ENCODE measurements at regions not wholly inside any gene's neighbourhood (a gene's known extent, or its start where the extent isn't known, plus 50 kb on each side); places are given as distances from the start of the nearest gene placed in this dataset.

DNA sequence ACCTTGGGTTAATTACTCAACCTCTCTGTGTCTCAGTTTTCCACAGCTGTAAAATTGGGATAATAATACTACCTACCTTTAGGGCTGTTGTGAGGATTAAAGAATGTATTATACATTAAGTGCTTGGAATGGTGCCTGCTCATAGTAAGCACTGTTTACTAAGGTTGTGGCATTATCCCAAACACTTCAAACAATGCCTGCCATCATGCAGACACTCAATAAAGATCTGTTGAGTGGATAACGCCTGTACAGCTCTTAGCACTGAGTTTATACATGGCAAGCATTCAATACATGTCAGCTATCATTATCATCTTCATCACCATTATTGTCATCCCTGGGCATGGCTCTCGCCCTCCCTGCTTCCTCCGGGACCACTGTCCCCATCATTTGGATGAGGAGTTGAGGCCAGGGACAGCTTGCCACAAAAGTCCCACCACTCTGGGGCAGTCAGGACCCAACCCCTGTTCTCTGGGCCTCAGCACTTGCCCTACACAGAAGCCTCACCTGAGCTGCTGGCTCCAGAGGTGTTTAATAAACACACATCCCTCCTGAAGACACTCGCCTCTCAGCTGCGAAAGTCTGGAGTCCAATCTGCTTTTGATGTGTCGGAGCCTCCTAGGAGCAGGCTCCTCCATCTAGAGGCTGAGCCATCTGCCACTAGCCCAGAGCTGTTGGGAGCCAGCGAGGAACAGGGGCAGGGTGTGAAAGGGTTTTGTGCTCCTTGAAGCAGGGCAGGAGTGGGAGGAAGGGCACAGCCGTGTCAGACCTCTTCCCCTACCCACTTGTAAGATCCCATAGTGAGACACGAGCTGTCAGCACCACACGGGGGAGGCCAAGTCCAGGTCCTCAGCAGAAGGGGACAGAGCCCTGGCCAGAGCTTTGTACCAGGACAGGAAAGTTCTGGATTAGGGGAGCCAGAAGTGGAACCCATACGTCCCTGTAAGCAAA is 80.9 kb upstream of the ZC3H12A start:
- peaks cover 44% of the 10 kb centered on the region for H3K27me3 Mint-ChIP-seq

DNA sequence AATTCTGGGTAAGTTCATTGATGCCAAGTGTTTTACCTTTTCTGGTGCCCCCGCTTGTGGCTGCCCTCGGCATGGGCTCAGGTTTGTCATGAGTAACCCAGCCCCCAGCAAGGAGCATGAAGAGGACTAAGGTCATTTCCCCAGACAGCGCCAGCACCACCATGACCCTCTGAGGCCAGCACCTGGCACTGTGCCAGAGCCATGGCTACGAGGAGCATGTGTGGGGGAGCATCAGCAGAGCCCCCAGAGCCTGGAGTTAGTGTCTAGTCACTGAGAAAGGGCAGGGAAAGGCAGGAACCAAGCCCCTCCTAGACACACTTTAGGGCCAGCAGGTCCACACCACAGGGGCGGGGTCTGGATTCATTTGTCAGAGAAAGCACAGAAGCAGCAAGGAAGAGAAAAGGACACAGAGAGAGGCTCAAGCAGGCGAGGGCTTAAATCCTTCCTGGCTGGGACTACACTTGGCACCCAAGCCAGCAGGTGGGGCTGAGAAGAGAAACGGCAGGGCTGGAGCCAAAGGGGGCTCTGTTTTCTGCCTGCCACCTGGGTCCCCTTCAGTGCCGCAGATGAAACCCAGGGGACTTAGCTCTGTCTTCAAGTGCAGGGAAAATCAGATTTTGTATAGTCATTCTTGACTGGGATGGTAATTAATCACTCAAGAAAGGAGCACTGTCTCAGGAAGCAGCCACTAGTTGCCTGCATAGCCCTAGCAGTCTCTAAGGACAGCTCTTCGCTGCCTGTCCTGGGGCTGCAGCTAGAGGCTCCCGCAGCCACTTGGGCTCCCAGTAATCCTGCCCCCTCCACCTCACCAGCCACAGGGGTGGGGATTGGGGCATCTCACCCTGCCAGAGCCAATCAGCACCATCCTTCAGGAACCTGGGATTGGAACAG is 79.6 kb upstream of the ZC3H12A start:
- Mint-ChIP-seq H3K9me3 (ENCODE audit: low read depth) (no peaks in the 10 kb centered on the region), H3K27ac (no peak overlapping the region)

More for the DNA sequence above, 80.9 kb upstream of the ZC3H12A start:
- no peak overlapping the region for H3K27ac Mint-ChIP-seq
- TF ChIP-seq, protein P1, sequence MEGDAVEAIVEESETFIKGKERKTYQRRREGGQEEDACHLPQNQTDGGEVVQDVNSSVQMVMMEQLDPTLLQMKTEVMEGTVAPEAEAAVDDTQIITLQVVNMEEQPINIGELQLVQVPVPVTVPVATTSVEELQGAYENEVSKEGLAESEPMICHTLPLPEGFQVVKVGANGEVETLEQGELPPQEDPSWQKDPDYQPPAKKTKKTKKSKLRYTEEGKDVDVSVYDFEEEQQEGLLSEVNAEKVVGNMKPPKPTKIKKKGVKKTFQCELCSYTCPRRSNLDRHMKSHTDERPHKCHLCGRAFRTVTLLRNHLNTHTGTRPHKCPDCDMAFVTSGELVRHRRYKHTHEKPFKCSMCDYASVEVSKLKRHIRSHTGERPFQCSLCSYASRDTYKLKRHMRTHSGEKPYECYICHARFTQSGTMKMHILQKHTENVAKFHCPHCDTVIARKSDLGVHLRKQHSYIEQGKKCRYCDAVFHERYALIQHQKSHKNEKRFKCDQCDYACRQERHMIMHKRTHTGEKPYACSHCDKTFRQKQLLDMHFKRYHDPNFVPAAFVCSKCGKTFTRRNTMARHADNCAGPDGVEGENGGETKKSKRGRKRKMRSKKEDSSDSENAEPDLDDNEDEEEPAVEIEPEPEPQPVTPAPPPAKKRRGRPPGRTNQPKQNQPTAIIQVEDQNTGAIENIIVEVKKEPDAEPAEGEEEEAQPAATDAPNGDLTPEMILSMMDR (IDR thresholded peaks at IDR 0.05; ENCODE audit: unreplicated experiment), result no peak
- H3K36me3 Mint-ChIP-seq (ENCODE audit: insufficient read depth), result no peaks in the 10 kb centered on the region
- no peaks in the 10 kb centered on the region for H3K9me3 Mint-ChIP-seq (ENCODE audit: low read depth)
- no peak for DNase-seq (ENCODE audit: low spot score, unreplicated experiment)
- no peak overlapping the region for H3K4me3 Mint-ChIP-seq (ENCODE audit: low read depth)
- no peaks in the 10 kb centered on the region for H3K4me1 Mint-ChIP-seq (ENCODE audit: low read depth)

DNA sequence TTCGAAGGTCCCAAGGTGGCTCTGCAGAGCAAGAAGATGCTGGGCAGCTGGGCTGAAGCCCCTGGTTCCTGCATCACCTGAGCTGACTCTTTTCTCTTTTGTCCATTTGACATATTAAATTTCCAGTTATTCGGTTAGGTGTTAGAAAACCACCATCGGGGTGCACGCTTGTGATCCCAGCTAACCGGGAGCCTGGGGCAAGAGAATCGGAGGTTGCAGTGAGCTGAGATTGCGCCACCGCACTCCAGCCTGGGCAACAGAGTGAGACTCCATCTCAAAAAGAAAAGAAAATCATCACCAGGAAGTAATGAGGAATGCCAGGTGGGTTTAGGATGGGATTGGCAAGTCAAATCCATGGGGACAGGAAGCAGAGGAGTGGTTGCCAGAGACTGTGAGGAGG is 76.3 kb upstream of the ZC3H12A start:
- Mint-ChIP-seq H3K4me1 (ENCODE audit: low read depth) (no peaks in the 10 kb centered on the region), H3K27ac (no peak overlapping the region), H3K4me3 (ENCODE audit: low read depth) (no peak overlapping the region), H3K9me3 (ENCODE audit: low read depth) (no peaks in the 10 kb centered on the region), H3K36me3 (ENCODE audit: insufficient read depth) (no peaks in the 10 kb centered on the region), H3K27me3 (peaks cover 55% of the 10 kb centered on the region)
- no peak for DNase-seq (ENCODE audit: low spot score, unreplicated experiment)
- TF ChIP-seq, protein P1 (IDR thresholded peaks at IDR 0.05; ENCODE audit: unreplicated experiment), result no peak

More for the DNA sequence above, 79.6 kb upstream of the ZC3H12A start:
- DNase-seq (ENCODE audit: low spot score, unreplicated experiment), result no peak
- Mint-ChIP-seq H3K36me3 (ENCODE audit: insufficient read depth) (no peaks in the 10 kb centered on the region), H3K4me1 (ENCODE audit: low read depth) (no peaks in the 10 kb centered on the region), H3K27me3 (peaks cover 47% of the 10 kb centered on the region), H3K4me3 (ENCODE audit: low read depth) (no peak overlapping the region)
- TF ChIP-seq, protein P1 (IDR thresholded peaks at IDR 0.05; ENCODE audit: unreplicated experiment), result no peak

DNA sequence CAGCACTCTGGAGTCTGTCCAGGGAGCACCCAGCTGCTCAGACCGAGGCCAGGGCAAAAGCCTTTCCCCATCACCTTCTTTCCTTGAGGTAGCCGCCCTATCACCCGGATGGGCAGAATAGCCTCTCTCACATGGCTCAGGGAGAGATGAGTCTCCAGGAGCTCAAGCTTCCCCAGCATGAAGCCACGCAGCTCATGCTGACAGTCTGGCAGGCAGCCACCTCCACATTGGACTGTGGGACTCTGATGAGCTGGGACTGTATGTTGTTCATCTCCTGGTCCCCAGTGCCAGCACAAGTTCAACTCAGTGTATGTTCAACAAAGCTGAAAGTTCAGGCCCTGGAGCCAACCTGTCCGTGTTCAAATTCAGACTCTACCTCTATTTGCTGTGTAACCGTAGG is 75.2 kb upstream of the ZC3H12A start:
- Mint-ChIP-seq H3K9me3 (ENCODE audit: low read depth) (no peaks in the 10 kb centered on the region), H3K27me3 (peaks cover 52% of the 10 kb centered on the region), H3K4me3 (ENCODE audit: low read depth) (no peak overlapping the region), H3K4me1 (ENCODE audit: low read depth) (no peaks in the 10 kb centered on the region), H3K27ac (no peak overlapping the region), H3K36me3 (ENCODE audit: insufficient read depth) (no peaks in the 10 kb centered on the region)
- no peak for DNase-seq (ENCODE audit: low spot score, unreplicated experiment)
- TF ChIP-seq, protein P1 (IDR thresholded peaks at IDR 0.05; ENCODE audit: unreplicated experiment), result no peak

DNA sequence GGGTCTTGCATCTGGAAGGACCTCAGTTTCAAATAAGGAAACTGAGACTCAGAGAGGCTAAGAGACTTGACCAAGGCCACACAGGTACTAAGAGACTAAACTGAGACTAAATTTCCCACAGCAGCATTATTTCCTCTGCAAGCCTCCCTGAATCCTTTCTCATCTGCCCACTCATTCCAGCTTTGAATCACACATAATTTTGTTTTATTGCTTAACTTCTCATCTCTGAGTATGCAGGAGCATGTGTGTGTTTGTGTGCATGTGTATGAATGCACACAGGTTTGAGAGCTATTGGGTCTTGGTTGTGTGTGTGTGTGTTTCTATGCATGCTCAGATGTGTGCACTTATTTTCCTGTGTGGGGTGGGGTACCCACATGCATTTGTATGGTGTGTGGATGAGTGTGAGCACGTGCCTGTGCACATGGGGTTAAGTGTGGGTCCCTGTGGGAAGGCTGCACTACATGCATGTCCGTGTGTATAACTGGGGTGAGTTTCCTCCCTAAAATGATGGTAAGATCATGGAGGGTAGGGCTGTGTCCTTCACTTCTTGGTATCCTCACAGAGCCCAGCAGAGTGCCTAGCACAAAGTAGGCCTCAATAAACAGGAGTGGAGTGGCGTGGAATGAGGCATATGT is 74.4 kb upstream of the ZC3H12A start:
- DNase-seq (ENCODE audit: low spot score, unreplicated experiment), result no peak
- Mint-ChIP-seq H3K4me1 (ENCODE audit: low read depth) (no peaks in the 10 kb centered on the region), H3K4me3 (ENCODE audit: low read depth) (no peak overlapping the region), H3K9me3 (ENCODE audit: low read depth) (no peaks in the 10 kb centered on the region), H3K36me3 (ENCODE audit: insufficient read depth) (no peaks in the 10 kb centered on the region), H3K27me3 (peaks cover 49% of the 10 kb centered on the region), H3K27ac (no peak overlapping the region)
- TF ChIP-seq, protein P1 (IDR thresholded peaks at IDR 0.05; ENCODE audit: unreplicated experiment), result no peak
